GM12891 (cell line): ENCODE measurements at regions not wholly inside any gene's neighbourhood (a gene's known extent, or its start where the extent isn't known, plus 50 kb on each side); places are given as distances from the start of the nearest gene placed in this dataset.
"Not testable (repeated sequence)": the region's sequence is repeated elsewhere in the genome, so short reads cannot be mapped to it uniquely, and the experiment has no call there.

Source experiments
- DNase-seq: peaks from one replicate; pipeline ENCODE4 v3.0.0; 2011; ENCODE audit warnings: low spot score; ENCODE audit not compliant: insufficient read length
- FAIRE-seq: peaks from 2 replicates; lab custom pipeline; 2011; peaks lifted over from hg19 to GRCh38; lab: Jason Lieb, UNC
- PAX5 ChIP-seq: IDR thresholded peaks from 2 replicates; pipeline ENCODE4 v1.6.1; 2011; ENCODE audit warnings: low read length, moderate library complexity, mild to moderate bottlenecking; ENCODE audit not compliant: insufficient read depth, severe bottlenecking
- POLR2A ChIP-seq: IDR thresholded peaks from 2 replicates; pipeline ENCODE4 v1.6.1; 2011; ENCODE audit warnings: low read depth, low read length, control low read depth
- POLR2AphosphoS5 ChIP-seq: IDR thresholded peaks from 2 replicates; pipeline ENCODE4 v1.6.1; 2011; ENCODE audit warnings: low read depth, low read length, control low read depth
- POU2F2 ChIP-seq: IDR thresholded peaks from 2 replicates; pipeline ENCODE4 v1.6.1; 2011; ENCODE audit warnings: low read depth, mild to moderate bottlenecking, control low read depth, low read length, moderate library complexity
- SPI1 ChIP-seq: IDR thresholded peaks from 2 replicates; pipeline ENCODE4 v1.6.1; 2011; ENCODE audit warnings: low read depth, low read length, control low read depth
- TAF1 ChIP-seq: IDR thresholded peaks from 2 replicates; pipeline ENCODE4 v1.6.1; 2011; ENCODE audit warnings: low read depth, low read length, control low read depth

DNA sequence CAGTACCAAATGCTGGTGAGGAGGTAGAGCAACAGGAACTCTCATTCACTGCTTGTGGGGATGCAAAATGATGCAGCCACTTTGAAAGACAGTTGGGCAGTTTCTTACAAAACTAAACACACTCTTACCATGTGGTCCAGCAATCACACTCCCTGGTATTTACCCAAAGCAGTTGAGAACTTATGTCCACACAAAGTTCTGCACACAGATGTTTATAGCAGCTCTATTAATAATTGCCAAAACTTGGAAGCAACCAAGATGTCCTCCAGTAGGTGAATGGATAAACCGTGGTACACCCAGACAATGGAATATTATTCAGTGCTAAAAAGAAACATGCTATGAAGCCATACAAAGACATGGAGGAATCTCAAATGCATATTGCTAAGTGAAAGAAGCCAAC, 139.1 kb upstream of the SLC6A11 start:
- FAIRE-seq: no peak
- no peak for DNase-seq
- TF ChIP-seq SPI1: no peak
- no peak for TF ChIP-seq POLR2AphosphoS5
- TF ChIP-seq POLR2A: no peak
- TF ChIP-seq POU2F2: no peak
- no peak for TF ChIP-seq TAF1
- TF ChIP-seq PAX5: no peak

DNA sequence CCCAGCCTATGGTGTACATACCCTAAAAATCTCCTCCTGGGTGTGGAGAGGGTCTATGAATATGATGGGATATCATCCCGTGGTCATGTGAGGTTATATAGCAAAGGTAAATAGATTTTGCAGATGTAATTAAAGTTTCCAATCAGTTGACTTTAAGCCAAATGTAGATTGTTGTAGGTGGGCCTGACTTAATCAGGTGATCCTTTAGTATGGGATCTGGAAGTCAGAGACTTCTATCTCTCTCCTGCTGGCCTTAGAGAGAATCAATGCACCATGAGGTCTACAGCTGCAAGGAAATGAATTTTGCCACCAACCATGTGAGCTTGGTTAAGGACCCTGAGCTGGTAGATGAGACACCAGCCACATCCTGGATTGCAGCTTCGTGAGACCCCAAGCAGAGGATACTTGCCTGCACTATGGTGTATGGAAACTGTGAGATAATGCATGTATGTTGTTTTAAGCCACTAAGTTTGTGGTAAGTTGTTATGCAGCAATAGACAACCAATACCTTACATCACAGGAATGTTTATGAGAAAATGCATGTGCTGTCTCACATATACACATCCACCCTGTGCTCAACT, 137.1 kb upstream of the SLC6A11 start:
- DNase-seq: no peak
- no peak for FAIRE-seq
- no peak for TF ChIP-seq PAX5
- TF ChIP-seq POU2F2: no peak
- no peak for TF ChIP-seq SPI1
- no peak for TF ChIP-seq TAF1

GRCh38 chr3:10680796-10681195, 135.2 kb upstream of the SLC6A11 start:
- TF ChIP-seq SPI1 (no peak), POLR2A (no peak), PAX5 (no peak), POLR2AphosphoS5 (no peak)
- FAIRE-seq (no peak), DNase-seq (no peak)

GRCh38 chr3:10682692-10683091, 133.3 kb upstream of the SLC6A11 start:
- FAIRE-seq (no peak), DNase-seq (no peak)
- TF ChIP-seq PAX5 (no peak), SPI1 (no peak), TAF1 (no peak), POLR2A (no peak), POU2F2 (no peak), POLR2AphosphoS5 (no peak)

GRCh38 chr3:10683106-10683505, 132.9 kb upstream of the SLC6A11 start:
- FAIRE-seq (no peak), DNase-seq (no peak)
- no peak for TF ChIP-seq POLR2AphosphoS5
- TF ChIP-seq SPI1: no peak

- FAIRE-seq (no peak), DNase-seq (no peak)
- TF ChIP-seq TAF1 (no peak), POLR2A (no peak), SPI1 (no peak), POLR2AphosphoS5 (no peak), POU2F2 (no peak), PAX5 (no peak)
Observed at GRCh38 chr3:10688126-10688525, 127.9 kb upstream of the SLC6A11 start.

- DNase-seq: no peak
- no peak for FAIRE-seq
- TF ChIP-seq POU2F2 (no peak), TAF1 (no peak), PAX5 (no peak), POLR2AphosphoS5 (no peak), POLR2A (no peak), SPI1 (no peak)
Observed at GRCh38 chr3:10688548-10689172, 127.4 kb upstream of the SLC6A11 start.

DNA sequence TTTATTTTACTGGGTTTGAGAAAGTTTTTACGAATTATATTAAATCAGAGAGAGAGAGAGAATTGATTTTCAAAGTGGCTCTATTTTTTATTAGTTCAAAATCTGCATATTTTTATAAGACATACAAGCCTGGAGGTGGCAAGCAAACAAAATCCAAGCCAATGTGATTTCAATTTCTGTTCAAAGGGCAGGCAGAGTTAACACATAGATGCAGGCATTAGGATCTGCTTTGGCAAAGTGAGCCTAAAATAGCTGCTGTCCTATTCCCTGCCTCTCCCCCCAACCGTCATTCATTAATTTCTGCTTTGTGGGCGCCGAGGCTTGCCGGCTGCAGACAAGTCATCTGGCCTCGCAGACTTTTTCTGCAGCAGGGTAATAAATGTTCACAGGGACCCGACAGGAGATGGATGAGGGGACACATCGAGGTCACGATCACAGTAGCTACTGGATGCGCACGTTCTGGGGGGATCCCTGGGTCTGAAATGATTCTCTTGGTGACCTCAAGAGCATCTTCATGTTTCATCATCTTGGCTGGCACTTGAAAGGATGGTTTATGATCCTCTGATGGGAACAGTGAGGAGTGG, 123.9 kb upstream of the SLC6A11 start:
- TF ChIP-seq PAX5 (no peak), POU2F2 (no peak), POLR2AphosphoS5 (no peak), TAF1 (no peak), SPI1 (no peak), POLR2A (no peak)
- no peak for FAIRE-seq

DNA sequence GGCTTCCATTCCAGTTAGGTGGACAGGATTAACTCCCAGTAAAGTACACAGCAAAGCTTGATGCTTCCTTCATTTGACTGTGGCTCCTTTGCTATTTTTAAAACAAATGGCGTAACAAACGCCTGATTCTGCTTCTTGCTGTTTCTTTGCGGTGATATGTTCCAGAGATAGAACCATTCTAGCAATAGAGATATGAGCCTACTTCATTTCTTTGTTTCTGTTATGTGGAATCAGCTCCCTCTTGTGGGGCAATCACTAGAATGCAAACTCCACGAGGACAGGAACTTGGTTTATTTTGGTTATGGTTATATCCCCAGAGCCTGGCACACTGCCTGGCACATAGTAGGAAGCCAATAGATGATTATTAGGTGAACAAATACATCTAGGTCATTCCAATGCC, 122.6 kb upstream of the SLC6A11 start:
- DNase-seq: no peak
- no peak for FAIRE-seq
- TF ChIP-seq PAX5 (no peak), POU2F2 (no peak), TAF1 (no peak), POLR2A (no peak), SPI1 (no peak), POLR2AphosphoS5 (no peak)

More for the DNA sequence above, 123.9 kb upstream of the SLC6A11 start:
- no peak for DNase-seq

GRCh38 chr3:10694179-10694578, 121.8 kb upstream of the SLC6A11 start:
- no peak for FAIRE-seq
- TF ChIP-seq POU2F2 (no peak), TAF1 (no peak), PAX5 (no peak), POLR2A (no peak)
- DNase-seq: no peak

DNA sequence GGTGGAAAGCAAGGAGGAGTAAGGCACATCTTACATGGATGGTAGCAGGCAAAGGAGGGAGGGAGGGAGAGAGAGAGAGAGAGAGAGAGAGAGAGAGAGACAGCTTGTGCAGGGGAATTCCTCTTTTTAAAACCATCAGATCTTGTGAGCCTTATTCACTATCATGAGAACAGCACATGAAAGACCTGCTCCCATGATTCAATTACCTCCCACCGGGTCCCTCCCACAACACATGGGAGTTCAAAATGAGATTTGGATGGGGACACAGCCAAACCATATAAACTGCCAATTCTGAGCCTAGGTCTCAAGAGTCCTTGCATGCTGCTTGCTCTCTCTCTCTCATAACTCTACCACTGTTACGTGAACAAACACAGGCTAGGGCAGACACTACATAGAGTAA, 120.8 kb upstream of the SLC6A11 start:
- DNase-seq, FAIRE-seq: not testable (repeated sequence)
